ENCODE measurements at regions not wholly inside any gene's neighbourhood (a gene's known extent, or its start where the extent isn't known, plus 50 kb on each side); places are given as distances from the start of the nearest gene placed in this dataset.
"Not testable (repeated sequence)": the region's sequence is repeated elsewhere in the genome, so short reads cannot be mapped to it uniquely, and the experiment has no call there.

DNA sequence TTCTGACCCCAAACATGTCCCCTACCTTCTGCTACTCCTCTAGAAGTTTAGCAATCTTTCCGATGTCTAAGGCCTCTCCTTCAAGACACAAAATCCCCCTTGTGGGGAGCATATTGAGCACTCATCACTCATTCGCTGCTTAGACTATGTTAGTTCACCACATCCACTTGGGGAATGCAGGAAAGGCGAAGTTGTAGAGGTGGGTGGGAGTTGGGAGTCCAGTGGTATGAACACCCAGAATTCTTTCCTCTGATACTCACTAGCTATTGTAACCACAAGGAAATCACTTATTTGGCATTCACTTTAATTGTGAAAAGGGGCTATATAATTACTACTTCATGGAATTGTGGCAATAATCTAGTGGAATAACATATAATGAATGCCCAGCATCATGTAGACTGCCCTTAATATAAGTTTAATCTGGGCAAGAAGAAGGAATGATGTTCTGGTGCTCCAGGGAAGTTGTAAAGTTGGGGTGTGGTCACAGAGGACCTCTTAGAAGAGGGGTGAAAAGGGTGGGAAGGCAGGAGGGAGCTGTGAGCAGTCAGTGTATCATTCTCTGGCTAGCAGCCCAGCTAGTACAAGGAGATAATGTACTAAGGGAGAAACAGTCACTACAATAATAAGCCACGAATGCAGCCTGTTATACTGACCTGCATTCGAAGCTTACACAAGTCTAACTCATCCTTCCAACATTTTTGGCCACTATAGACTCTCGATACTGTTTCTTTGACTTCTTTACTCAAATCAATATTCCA, 468.2 kb upstream of the DIPK2B start:
- no peak for DNase-seq (ENCODE audit: low spot score)

GRCh38 chrX:45667666-45668065, 467.0 kb upstream of the DIPK2B start:
- no peak for DNase-seq (ENCODE audit: low spot score)

DNA sequence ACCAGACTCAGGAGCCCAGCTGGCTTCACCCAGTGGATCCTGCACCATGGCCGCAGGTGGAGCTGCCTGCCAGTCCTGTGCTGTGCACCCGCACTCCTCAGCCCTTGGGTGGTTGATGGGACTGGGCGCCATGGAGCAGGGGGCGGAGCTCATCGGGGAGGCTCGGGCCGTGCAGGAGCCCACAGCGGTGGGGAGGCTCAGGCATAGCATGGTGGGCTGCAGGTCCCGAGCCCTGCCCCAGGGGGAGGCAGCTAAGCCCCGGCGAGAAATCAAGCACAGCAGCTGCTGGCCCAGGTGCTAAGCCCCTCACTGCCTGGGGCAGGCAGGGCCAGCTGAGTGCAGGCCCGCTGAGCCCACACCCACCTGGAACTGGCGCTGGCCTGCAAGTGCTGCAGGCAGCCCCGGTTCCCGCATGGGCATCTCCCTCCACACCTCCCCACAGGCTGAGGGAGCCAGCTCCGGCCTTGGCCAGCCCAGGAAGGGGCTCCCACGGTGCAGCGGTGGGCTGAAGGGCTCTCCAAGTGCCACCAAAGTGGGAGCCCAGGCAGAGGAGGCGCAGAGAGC, 464.1 kb upstream of the DIPK2B start:
- DNase-seq (ENCODE audit: low spot score), result no peak

DNA sequence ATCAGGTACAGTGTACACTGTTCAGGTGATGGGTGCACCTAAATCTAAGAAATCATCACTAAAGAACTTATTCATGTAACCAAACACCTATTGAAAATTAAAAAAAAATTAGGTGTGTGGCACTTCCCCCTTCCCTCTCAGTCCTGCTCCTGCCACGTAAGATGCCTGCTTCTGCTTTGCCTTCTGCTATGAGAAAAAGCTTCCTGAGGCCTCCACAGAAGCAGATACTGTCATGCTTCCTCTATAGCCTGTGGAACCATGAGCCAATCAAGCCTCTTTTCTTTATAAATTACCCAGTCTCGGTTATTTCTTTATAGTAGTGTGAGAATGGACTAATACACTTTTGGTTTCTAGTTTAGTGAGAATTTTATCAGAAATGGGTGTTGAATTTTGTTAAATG, 459.8 kb upstream of the DIPK2B start:
- DNase-seq (ENCODE audit: low spot score), result no peak

- DNase-seq (ENCODE audit: low spot score), result no peak
Observed at GRCh38 chrX:45633419-45633818, 432.7 kb upstream of the DIPK2B start.

- DNase-seq (ENCODE audit: low spot score), result no peak
Observed at GRCh38 chrX:45632506-45632905, 431.8 kb upstream of the DIPK2B start.

- no peak for DNase-seq (ENCODE audit: low spot score)
Observed at GRCh38 chrX:45630078-45630477, 429.4 kb upstream of the DIPK2B start.

GRCh38 chrX:45628041-45628440, 427.4 kb upstream of the DIPK2B start:
- no peak for DNase-seq (ENCODE audit: low spot score)

GRCh38 chrX:45623266-45623665, 422.6 kb upstream of the DIPK2B start:
- no peak for DNase-seq (ENCODE audit: low spot score)

- DNase-seq (ENCODE audit: low spot score), result no peak
Observed at GRCh38 chrX:45622538-45622937, 421.9 kb upstream of the DIPK2B start.

DNA sequence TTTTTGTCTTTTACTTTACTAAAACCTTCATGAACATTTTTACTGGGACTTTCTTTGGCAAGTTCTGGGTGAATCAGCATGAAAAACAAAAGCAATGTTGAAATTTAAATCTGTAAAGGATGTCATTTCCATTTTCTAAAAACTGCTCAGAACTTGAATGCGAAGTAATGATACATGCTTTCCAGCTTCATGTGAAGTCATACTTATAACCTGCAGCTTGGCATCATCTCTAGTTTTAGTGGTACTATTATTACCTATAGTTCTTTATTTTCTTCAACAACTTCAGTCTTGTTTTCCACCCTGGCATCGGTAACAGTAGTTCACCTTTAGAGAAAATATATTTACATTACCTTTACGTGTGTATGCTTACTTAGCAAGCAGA, 421.4 kb upstream of the DIPK2B start:
- no peak for DNase-seq (ENCODE audit: low spot score)

DNA sequence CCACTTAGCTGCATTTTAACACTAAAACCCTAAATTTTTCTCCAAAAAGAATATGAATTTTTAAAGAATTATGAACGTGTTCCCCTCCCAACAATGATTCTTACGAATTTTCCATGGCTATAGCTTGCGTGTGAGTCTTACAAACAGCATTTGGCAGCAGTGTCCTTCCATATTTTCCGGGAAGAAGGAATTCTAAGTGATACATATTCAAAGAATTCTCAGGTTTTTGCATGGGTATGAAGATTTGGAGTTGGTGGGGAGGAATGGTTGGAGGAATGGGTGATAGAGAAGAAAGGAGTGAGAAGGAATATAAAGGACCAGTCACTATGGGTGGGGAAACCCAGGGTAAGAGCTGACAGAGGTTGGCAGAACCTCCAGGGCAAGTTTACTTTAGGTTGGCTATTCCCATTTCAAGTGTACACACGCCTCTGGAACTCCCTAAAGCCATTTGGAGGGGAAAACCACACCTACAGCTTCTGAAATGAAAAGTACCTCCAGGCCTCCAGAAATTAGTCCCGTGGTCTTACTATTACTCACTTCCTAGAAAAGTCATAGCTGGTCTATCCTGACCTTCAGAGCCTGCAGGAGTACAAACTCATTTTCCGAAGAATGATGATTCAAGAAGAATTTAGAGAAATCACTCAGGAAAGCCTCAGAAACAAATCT, 420.8 kb upstream of the DIPK2B start:
- DNase-seq (ENCODE audit: low spot score), result no peak

- no peak for DNase-seq (ENCODE audit: low spot score)
Observed at GRCh38 chrX:45619290-45619689, 418.6 kb upstream of the DIPK2B start.

DNA sequence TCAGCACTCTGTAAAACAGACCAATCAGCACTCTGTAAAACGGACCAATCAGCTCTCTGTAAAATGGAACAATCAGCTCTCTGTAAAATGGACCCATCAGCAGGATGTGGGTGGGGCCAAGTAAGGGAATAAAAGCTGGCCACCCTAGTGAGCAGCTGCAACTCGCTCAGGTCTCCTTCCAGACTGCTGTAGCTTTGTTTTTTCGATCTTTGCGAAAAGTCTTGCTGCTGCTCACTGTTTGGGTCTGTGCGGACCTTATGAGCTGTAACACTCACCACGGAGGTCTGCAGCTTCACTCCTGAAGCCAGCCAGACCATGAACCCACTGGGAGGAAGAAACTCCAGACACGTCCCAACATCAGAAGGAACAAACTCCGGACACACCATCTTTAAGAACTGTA, 414.9 kb upstream of the DIPK2B start:
- DNase-seq (ENCODE audit: low spot score), result not testable (repeated sequence)

GRCh38 chrX:45614853-45615252, 414.2 kb upstream of the DIPK2B start:
- DNase-seq (ENCODE audit: low spot score), result no peak

- no peak for DNase-seq (ENCODE audit: low spot score)
Observed at GRCh38 chrX:45602151-45602550, 401.5 kb upstream of the DIPK2B start.

GRCh38 chrX:45601052-45601451, 400.4 kb upstream of the DIPK2B start:
- no peak for DNase-seq (ENCODE audit: low spot score)

DNA sequence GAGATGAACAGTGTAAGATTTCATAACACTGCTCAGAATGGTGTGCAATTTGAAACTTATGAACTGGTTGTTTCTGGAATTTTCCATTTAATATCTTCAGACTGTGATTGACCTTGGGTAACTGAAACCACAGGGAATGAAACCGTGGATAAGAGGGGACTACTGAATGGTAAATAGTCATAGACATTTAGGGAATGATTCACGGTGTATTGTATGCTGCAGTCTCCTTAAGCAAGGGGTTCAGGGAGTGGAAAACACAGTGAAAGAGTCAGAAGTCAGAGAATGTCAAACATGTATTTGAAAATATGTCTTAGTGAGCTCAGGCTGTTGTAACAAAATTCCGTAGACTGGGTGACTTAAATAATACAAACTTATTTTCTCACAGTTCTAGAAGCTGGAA, 398.2 kb upstream of the DIPK2B start:
- DNase-seq (ENCODE audit: low spot score), result no peak

- no peak for DNase-seq (ENCODE audit: low spot score)
Observed at GRCh38 chrX:45596188-45596808, 395.6 kb upstream of the DIPK2B start.

- DNase-seq (ENCODE audit: low spot score), result no peak
Observed at GRCh38 chrX:45592101-45592500, 391.4 kb upstream of the DIPK2B start.

GRCh38 chrX:45591650-45592049, 391.0 kb upstream of the DIPK2B start:
- DNase-seq (ENCODE audit: low spot score), result no peak

DNA sequence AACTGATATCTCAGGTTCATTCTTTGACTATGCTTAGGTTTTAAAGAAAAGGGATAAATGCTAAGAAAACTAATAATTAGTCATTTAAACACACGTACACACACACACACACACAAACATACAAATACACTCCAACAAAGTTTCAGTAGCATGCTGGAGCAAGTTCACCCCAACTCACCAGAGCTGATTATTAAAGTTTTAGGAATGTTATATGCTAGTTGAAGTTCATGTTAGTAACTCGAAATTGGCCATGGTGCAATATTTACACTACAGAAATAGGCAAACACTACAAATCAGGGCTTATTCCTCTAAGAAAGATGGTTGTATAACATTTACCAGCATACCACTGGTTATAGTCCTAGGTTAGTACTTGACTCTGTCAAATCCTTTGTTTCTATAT, 384.0 kb upstream of the DIPK2B start:
- no peak for DNase-seq (ENCODE audit: low spot score)

GRCh38 chrX:45577361-45577760, 376.7 kb upstream of the DIPK2B start:
- DNase-seq (ENCODE audit: low spot score), result no peak
